Smooth muscle cell (in vitro differentiated cells): ENCODE measurements at regions not wholly inside any gene's neighbourhood (a gene's known extent, or its start where the extent isn't known, plus 50 kb on each side); places are given as distances from the start of the nearest gene placed in this dataset.

Experiments used
- DNase-seq: peaks from one replicate; lab custom pipeline; 2025; ENCODE audit not compliant: unreplicated experiment; lab: John Stamatoyannopoulos, UW
- H2AFZ ChIP-seq: fragments of 200-600 bp; sonication (generic); 2 replicates; pipeline ENCODE4 v1.6.0; 2016; ENCODE audit warnings: antibody characterized with exemption, low read depth, mild to moderate bottlenecking
- H3F3A ChIP-seq: fragments of 200-600 bp; sonication (generic); 2 replicates; pipeline ENCODE4 v1.6.0; 2017; ENCODE audit warnings: antibody characterized with exemption, low read depth
- H3K27ac ChIP-seq: fragments of 200-600 bp; sonication (generic); 2 replicates; pipeline ENCODE4 v1.5.1; 2016; ENCODE audit warnings: low read depth, mild to moderate bottlenecking
- H3K27me3 ChIP-seq: fragments of 200-600 bp; sonication (generic); 2 replicates; pipeline ENCODE4 v1.6.1; 2016; ENCODE audit warnings: low read depth, mild to moderate bottlenecking
- H3K36me3 ChIP-seq: fragments of 200-600 bp; sonication (generic); 2 replicates; pipeline ENCODE4 v1.5.1; 2016; ENCODE audit warnings: low read depth
- H3K4me1 ChIP-seq: fragments of 200-600 bp; sonication (generic); 2 replicates; pipeline ENCODE4 v1.5.1; 2016; ENCODE audit warnings: low read depth
- H3K4me2 ChIP-seq: fragments of 200-600 bp; sonication (generic); 2 replicates; pipeline ENCODE4 v1.6.0; 2016; ENCODE audit warnings: mild to moderate bottlenecking
- H3K4me3 ChIP-seq: fragments of 200-600 bp; sonication (generic); 2 replicates; pipeline ENCODE4 v1.5.1; 2016; ENCODE audit warnings: mild to moderate bottlenecking
- H3K79me2 ChIP-seq: fragments of 200-600 bp; sonication (generic); 2 replicates; pipeline ENCODE4 v1.6.0; 2016; ENCODE audit warnings: low read depth, mild to moderate bottlenecking
- H3K9ac ChIP-seq: fragments of 200-600 bp; sonication (generic); 2 replicates; pipeline ENCODE4 v1.6.0; 2016; ENCODE audit warnings: low read depth
- H3K9me3 ChIP-seq: fragments of 200-600 bp; sonication (generic); replicated peaks from 2 replicates; pipeline ENCODE4 v1.5.1; 2016; ENCODE audit warnings: low read depth
- H4K20me1 ChIP-seq: fragments of 200-600 bp; sonication (generic); 2 replicates; pipeline ENCODE4 v1.6.0; 2016; ENCODE audit warnings: low read depth
- WGBS: methylation state at CpG from one replicate; pipeline ENCODE4 v1.1.7; 2016; ENCODE audit warnings: low lambda C conversion rate; 5-methylcytosine and 5-hydroxymethylcytosine counted together
- TF ChIP-seq, protein P1 (sequence below): fragments of 200-600 bp; sonication (generic); IDR thresholded peaks from 2 replicates; pipeline ENCODE4 v1.5.1; 2017; ENCODE audit warnings: borderline replicate concordance, mild to moderate bottlenecking, antibody characterized with exemption; ENCODE audit not compliant: insufficient read depth, poor library complexity, severe bottlenecking

DNA sequence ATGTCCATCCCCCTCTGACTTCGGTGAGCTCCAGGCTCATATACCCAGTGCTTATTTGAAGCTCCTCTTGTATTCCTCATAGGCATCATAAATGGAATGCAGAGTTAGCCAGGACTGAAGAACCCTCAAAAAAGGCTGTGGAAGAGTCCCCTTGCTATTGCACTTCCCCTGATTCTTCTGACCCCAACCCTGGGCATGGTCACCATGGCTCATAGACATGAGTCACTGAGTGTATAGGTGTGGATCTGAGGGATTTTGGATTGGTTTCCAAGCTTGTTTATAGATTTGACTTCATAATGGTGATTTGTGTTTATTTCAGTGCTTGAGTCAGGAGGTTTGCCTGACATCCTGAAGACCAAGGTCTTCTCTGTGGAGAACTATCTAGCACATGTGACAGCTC is 98.4 kb upstream of the SLC38A2 start:
- TF ChIP-seq, protein P1, sequence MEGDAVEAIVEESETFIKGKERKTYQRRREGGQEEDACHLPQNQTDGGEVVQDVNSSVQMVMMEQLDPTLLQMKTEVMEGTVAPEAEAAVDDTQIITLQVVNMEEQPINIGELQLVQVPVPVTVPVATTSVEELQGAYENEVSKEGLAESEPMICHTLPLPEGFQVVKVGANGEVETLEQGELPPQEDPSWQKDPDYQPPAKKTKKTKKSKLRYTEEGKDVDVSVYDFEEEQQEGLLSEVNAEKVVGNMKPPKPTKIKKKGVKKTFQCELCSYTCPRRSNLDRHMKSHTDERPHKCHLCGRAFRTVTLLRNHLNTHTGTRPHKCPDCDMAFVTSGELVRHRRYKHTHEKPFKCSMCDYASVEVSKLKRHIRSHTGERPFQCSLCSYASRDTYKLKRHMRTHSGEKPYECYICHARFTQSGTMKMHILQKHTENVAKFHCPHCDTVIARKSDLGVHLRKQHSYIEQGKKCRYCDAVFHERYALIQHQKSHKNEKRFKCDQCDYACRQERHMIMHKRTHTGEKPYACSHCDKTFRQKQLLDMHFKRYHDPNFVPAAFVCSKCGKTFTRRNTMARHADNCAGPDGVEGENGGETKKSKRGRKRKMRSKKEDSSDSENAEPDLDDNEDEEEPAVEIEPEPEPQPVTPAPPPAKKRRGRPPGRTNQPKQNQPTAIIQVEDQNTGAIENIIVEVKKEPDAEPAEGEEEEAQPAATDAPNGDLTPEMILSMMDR: no peak
- no peak overlapping the region for H3K4me2 ChIP-seq
- no peaks in the 10 kb centered on the region for H3K27me3 ChIP-seq
- H3K36me3 ChIP-seq: no peaks in the 10 kb centered on the region
- no peak overlapping the region for H3K4me3 ChIP-seq
- H2AFZ ChIP-seq: no peak overlapping the region
- WGBS: 97% methylated on average over 1 of the region's 1 CpG
- H3K27ac ChIP-seq: no peak overlapping the region
- H3K9ac ChIP-seq: no peak overlapping the region
- H4K20me1 ChIP-seq: no peaks in the 10 kb centered on the region
- peaks cover 29% of the 10 kb centered on the region for H3F3A ChIP-seq
- H3K9me3 ChIP-seq: no peaks in the 10 kb centered on the region
- no peak for DNase-seq
- peaks cover 18% of the 10 kb centered on the region for H3K4me1 ChIP-seq
- no peaks in the 10 kb centered on the region for H3K79me2 ChIP-seq

DNA sequence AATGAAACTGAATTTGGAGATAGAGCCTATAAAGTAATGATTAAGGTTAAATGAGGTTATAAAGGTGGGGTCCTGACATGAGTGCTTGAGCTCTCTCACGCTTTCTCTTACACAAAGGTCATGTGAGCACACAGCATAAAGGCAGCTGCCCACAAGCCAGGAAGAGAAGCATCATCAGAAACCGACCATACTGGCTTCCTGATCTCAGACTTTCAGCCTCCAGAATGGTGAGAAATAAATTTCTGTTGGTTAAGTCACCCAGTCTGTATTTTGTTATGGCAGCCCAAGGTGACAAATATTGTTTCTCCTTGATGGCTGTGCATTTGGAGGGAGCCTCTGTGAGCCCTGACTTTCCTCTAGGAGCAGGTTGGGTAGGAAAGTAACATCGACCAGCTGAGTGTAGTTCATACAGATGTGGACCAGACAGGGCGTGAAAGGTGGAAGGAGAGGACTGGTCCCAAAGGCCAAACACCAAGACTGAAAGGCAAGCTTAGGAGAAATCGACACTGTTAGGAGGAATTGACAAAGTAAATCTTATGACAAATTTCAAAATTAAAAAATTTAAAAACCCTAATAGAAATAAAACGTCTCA is 97.6 kb upstream of the SLC38A2 start:
- WGBS: 71% methylated on average over 6 of the region's 6 CpGs
- no peak overlapping the region for H3K27ac ChIP-seq
- no peaks in the 10 kb centered on the region for H3K79me2 ChIP-seq

DNA sequence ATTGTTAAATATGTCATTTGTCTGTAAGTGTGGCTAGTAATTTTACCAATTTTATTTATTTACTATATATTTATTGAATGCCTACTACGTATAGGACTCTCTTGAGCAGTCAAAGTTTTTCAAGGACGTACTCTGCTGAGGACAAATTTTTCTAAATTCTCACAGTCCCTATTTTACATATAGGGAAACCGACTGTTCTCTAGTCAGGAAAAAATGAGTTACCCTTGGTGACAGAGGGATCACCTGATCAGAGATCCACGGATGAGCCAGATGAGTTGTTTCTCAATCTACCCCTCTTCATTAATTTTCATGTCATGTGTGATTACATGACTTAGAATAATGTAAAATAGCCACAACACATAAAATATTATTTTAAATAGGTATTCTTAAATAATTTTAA is 96.2 kb upstream of the SLC38A2 start:
- Histone ChIP-seq H3K27ac (no peak overlapping the region), H3K4me3 (no peak overlapping the region), H3K27me3 (no peaks in the 10 kb centered on the region), H3K4me1 (peaks cover 11% of the 10 kb centered on the region), H4K20me1 (no peaks in the 10 kb centered on the region), H2AFZ (no peak overlapping the region), H3K4me2 (no peak overlapping the region), H3K9me3 (no peaks in the 10 kb centered on the region), H3K36me3 (no peaks in the 10 kb centered on the region), H3K9ac (no peak overlapping the region), H3F3A (peaks cover 20% of the 10 kb centered on the region), H3K79me2 (no peaks in the 10 kb centered on the region)
- no peak for DNase-seq
- TF ChIP-seq, protein P1: no peak
- 71% methylated on average over 4 of the region's 4 CpGs for WGBS

More for the DNA sequence above, 97.6 kb upstream of the SLC38A2 start:
- TF ChIP-seq, protein P1: no peak
- Histone ChIP-seq H3K4me3 (no peak overlapping the region), H3K27me3 (no peaks in the 10 kb centered on the region), H3K4me2 (no peak overlapping the region), H2AFZ (no peak overlapping the region), H3F3A (peaks cover 29% of the 10 kb centered on the region), H4K20me1 (no peaks in the 10 kb centered on the region), H3K4me1 (peaks cover 18% of the 10 kb centered on the region), H3K9ac (no peak overlapping the region), H3K36me3 (no peaks in the 10 kb centered on the region), H3K9me3 (no peaks in the 10 kb centered on the region)
- DNase-seq: no peak

DNA sequence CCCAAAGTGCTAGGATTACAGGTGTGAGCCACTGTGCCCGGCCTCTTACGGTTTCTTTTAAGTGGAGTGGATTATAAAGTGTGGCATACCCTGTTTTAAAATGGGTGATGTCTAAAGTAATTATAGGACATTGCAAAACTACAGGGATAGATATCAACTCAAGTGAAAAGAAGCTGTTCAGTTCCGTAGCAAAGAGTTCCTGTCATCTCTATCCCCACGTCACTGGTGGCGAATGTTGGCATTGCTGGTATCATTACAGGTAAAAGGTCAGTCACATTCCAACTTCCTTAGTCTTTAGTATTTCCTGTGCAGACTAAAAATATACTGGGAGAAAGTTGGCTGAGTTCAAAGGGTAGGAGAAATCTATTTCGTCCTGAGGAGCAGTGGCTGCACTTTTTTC is 95.6 kb upstream of the SLC38A2 start:
- Histone ChIP-seq H3K4me1 (peaks cover 7% of the 10 kb centered on the region), H3K27ac (no peak overlapping the region), H3K9ac (no peak overlapping the region), H3K9me3 (no peaks in the 10 kb centered on the region), H2AFZ (no peak overlapping the region), H3K4me3 (no peak overlapping the region), H3K79me2 (no peaks in the 10 kb centered on the region), H3K36me3 (no peaks in the 10 kb centered on the region), H3K4me2 (no peak overlapping the region), H4K20me1 (no peaks in the 10 kb centered on the region), H3K27me3 (no peaks in the 10 kb centered on the region), H3F3A (peaks cover 15% of the 10 kb centered on the region)
- TF ChIP-seq, protein P1: no peak
- WGBS: 93% methylated on average over 6 of the region's 6 CpGs
- no peak for DNase-seq
